ENCODE measurements at regions not wholly inside any gene's neighbourhood (a gene's known extent, or its start where the extent isn't known, plus 50 kb on each side); places are given as distances from the start of the nearest gene placed in this dataset.

DNA sequence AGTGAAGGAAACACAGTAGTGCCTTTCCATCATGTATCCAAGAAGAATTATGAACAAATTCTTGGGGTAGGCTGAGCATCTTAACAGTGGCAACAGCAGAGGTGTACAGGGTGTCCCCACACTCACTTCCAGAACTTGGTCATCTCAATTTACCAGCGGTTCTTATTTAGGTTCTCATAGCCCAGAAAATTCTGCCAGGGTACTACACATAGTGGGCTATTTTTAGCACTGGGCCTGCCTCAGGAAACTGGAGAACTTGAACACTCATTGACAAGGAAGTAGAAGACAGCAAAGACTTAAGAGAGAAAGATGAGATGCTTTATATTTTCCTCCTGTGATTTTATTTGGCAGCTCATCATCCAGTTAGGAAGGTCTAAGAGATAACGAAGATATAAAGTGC, 71.8 kb upstream of the PHIP start:
- TF ChIP-seq, protein P1, sequence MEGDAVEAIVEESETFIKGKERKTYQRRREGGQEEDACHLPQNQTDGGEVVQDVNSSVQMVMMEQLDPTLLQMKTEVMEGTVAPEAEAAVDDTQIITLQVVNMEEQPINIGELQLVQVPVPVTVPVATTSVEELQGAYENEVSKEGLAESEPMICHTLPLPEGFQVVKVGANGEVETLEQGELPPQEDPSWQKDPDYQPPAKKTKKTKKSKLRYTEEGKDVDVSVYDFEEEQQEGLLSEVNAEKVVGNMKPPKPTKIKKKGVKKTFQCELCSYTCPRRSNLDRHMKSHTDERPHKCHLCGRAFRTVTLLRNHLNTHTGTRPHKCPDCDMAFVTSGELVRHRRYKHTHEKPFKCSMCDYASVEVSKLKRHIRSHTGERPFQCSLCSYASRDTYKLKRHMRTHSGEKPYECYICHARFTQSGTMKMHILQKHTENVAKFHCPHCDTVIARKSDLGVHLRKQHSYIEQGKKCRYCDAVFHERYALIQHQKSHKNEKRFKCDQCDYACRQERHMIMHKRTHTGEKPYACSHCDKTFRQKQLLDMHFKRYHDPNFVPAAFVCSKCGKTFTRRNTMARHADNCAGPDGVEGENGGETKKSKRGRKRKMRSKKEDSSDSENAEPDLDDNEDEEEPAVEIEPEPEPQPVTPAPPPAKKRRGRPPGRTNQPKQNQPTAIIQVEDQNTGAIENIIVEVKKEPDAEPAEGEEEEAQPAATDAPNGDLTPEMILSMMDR (IDR thresholded peaks at IDR 0.05 in 4 of 5, conservative IDR thresholded peaks at IDR 0.05 in 1 of 5) = no peak
- TF ChIP-seq POLR2A (IDR thresholded peaks at IDR 0.05) = no peak
